ENCODE measurements at regions not wholly inside any gene's neighbourhood (a gene's known extent, or its start where the extent isn't known, plus 50 kb on each side); places are given as distances from the start of the nearest gene placed in this dataset.
A peak's percentile ranks its signal among the peaks of the same experiment; 100 is the strongest.

DNA sequence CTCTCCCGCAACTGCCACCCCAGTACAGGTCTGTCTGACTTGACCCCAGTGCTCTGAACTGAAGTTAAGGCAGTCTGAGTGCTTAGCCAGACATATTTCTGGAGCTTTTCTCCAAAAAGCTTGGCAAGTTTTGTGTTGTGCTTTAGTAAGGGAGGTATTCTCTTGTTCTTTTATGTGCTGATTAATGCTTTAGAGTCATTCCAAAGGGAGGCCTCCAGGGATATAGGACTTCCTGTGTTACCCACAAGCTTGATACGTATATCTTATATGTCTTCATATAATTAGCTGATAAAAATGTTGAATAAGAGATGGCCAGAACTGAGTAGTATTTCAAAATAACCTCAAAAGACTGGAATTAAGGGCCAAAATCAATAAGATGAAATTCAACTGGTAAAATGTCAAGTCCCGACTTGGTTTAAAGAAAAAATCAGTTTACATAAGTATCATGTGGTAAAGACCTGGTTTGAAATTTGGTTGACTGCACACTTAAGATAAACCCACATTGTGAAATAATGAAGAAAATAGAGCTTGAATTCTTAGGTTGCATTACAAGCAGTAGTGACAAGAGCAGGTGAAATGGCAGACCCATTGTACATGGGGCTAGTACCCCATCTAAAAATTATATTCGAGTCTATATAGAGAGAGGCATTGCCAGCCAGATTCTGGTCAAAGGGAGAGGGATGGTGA is 226.9 kb downstream of the SNX19 start:
- Histone ChIP-seq H3K4me1 (ENCODE audit: control insufficient read depth in 1 of 2, low read depth in 2 of 2) (peaks cover 4 to 17% of the 10 kb centered on the region in 2 donors), H3K36me3 (no peaks in the 10 kb centered on the region), H3K9me3 (no peaks in the 10 kb centered on the region), H3K27ac (peak overlapping the region in 1 of 2 donors; percentile 47), H3K4me3 (no peak overlapping the region), H3K27me3 (replicated peaks; ENCODE audit: insufficient read depth) (no peaks in the 10 kb centered on the region)
- TF ChIP-seq CTCF (IDR thresholded peaks at IDR 0.05) = no peak
- DNase-seq (ENCODE audit: low spot score) = no peak
- ATAC-seq (ENCODE audit: insufficient number of reproducible peaks, low FRiP score, low read depth) = no peak

DNA sequence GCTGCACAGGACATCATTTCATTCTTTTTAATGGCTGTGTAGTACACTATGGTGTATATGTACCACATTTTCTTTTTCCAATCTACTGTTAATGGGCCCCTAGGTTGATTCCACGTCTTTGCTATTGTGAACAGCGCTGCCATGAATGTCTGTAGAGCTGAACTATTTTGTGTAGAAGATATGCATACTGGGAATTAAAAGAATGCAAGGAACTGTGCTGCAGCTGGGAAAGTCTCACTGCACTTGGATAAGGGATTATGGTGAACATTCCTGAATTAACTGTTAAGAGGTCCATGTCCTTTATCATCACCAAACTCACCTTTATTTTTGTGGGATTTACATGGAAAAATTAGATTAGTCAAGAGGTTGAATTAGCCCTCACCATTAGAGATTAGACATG is 224.7 kb downstream of the SNX19 start:
- DNase-seq (ENCODE audit: low spot score) = no peak
- Histone ChIP-seq H3K4me3 (no peak overlapping the region), H3K9me3 (no peaks in the 10 kb centered on the region), H3K4me1 (ENCODE audit: control insufficient read depth in 1 of 2, low read depth in 2 of 2) (peaks cover 4 to 17% of the 10 kb centered on the region in 2 donors), H3K27me3 (replicated peaks; ENCODE audit: insufficient read depth) (no peaks in the 10 kb centered on the region), H3K27ac (no peak overlapping the region), H3K36me3 (no peaks in the 10 kb centered on the region)
- TF ChIP-seq CTCF (IDR thresholded peaks at IDR 0.05) = no peak
- ATAC-seq (ENCODE audit: insufficient number of reproducible peaks, low FRiP score, low read depth) = no peak

DNA sequence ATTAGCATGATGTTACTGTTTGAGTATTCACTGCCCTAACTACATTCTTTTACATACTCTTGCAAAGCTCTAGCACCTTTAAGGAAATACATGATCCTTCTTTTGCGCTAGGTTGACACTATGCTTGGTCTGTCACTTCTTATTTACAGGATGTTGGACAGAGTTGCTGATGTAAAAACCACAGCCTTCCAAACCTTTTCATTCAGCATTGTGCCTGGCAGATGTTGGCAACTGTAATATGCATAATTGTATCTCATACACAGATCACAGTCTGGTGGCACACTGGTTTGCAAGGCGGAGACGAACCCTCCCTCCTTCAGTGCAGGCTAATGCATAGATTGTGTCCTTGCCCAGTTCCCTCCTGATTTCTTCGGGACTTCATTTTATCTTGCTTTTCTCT is 224.1 kb downstream of the SNX19 start:
- Histone ChIP-seq H3K9me3 (no peaks in the 10 kb centered on the region), H3K4me3 (no peak overlapping the region), H3K27ac (no peak overlapping the region), H3K36me3 (no peaks in the 10 kb centered on the region), H3K27me3 (replicated peaks; ENCODE audit: insufficient read depth) (no peaks in the 10 kb centered on the region), H3K4me1 (ENCODE audit: control insufficient read depth in 1 of 2, low read depth in 2 of 2) (peaks cover 4 to 17% of the 10 kb centered on the region in 2 donors)
- DNase-seq (ENCODE audit: low spot score) = no peak
- no peak for ATAC-seq (ENCODE audit: insufficient number of reproducible peaks, low FRiP score, low read depth)
- no peak for TF ChIP-seq CTCF (IDR thresholded peaks at IDR 0.05)

DNA sequence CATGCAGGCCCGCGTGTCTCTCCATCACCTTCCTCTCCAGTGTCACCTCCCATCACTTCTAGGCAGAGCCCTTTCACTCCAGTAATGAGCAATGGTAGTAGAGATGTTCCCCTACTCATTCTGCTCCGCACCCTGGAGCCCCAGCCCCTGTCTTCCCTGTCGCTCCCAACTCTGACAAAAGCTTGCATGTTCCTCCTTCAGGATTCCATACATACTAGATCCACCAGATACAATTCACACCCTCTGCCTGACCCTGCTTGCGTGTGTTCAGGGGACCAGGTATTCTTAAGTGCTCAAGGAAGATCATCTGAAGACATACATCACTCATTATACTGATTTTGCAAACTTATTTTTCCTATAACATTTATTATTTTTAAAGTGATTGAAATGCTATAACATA is 222.7 kb downstream of the SNX19 start:
- Histone ChIP-seq H3K27ac (no peak overlapping the region), H3K9me3 (no peaks in the 10 kb centered on the region), H3K27me3 (replicated peaks; ENCODE audit: insufficient read depth) (no peaks in the 10 kb centered on the region), H3K4me3 (no peak overlapping the region), H3K4me1 (ENCODE audit: control insufficient read depth in 1 of 2, low read depth in 2 of 2) (peaks cover 4 to 12% of the 10 kb centered on the region in 2 donors), H3K36me3 (no peaks in the 10 kb centered on the region)
- no peak for TF ChIP-seq CTCF (IDR thresholded peaks at IDR 0.05)
- DNase-seq (ENCODE audit: low spot score) (no peak), ATAC-seq (ENCODE audit: insufficient number of reproducible peaks, low FRiP score, low read depth) (no peak)

GRCh38 chr11:130694488-130695045 is 221.7 kb downstream of the SNX19 start:
- ATAC-seq (ENCODE audit: insufficient number of reproducible peaks, low FRiP score, low read depth) (no peak), DNase-seq (ENCODE audit: low spot score) (no peak)
- Histone ChIP-seq H3K4me3 (no peak overlapping the region), H3K36me3 (no peaks in the 10 kb centered on the region), H3K27ac (no peak overlapping the region), H3K27me3 (replicated peaks; ENCODE audit: insufficient read depth) (no peaks in the 10 kb centered on the region), H3K9me3 (no peaks in the 10 kb centered on the region), H3K4me1 (ENCODE audit: control insufficient read depth in 1 of 2, low read depth in 2 of 2) (peaks cover 0 to 2% of the 10 kb centered on the region in 2 donors)
- no peak for TF ChIP-seq CTCF (IDR thresholded peaks at IDR 0.05)
